SU-DHL-6 (cell line): ENCODE measurements at regions not wholly inside any gene's neighbourhood (a gene's known extent, or its start where the extent isn't known, plus 50 kb on each side); places are given as distances from the start of the nearest gene placed in this dataset.

ENCODE experiments used
- CTCF ChIP-seq: fragments of 200-600 bp; sonication (generic); IDR thresholded peaks from one replicate; pipeline ENCODE4 v1.5.1; 2017; ENCODE audit warnings: antibody characterized with exemption, mild to moderate bottlenecking, low read length, moderate library complexity; ENCODE audit not compliant: insufficient read depth, poor library complexity, severe bottlenecking
- EZH2phosphoT487 ChIP-seq: fragments of 200-600 bp; sonication (generic), shearing (Covaris generic); conservative IDR thresholded peaks from 2 replicates; pipeline ENCODE4 v1.6.1; 2018; ENCODE audit warnings: mild to moderate bottlenecking, antibody characterized with exemption, low read length, moderate library complexity, mixed read lengths

- TF ChIP-seq CTCF (no peak), EZH2phosphoT487 (no peak)
Observed at GRCh38 chr10:36773652-36774051, 351.7 kb upstream of the ANKRD30A start.
